GM12891 (cell line): ENCODE measurements at regions not wholly inside any gene's neighbourhood (a gene's known extent, or its start where the extent isn't known, plus 50 kb on each side); places are given as distances from the start of the nearest gene placed in this dataset.

ENCODE experiments used
- POLR2A ChIP-seq: IDR thresholded peaks from 2 replicates; pipeline ENCODE4 v1.6.1; 2011; ENCODE audit warnings: low read depth, low read length, control low read depth
- POLR2AphosphoS5 ChIP-seq: IDR thresholded peaks from 2 replicates; pipeline ENCODE4 v1.6.1; 2011; ENCODE audit warnings: low read depth, low read length, control low read depth
- SPI1 ChIP-seq: IDR thresholded peaks from 2 replicates; pipeline ENCODE4 v1.6.1; 2011; ENCODE audit warnings: low read depth, low read length, control low read depth

DNA sequence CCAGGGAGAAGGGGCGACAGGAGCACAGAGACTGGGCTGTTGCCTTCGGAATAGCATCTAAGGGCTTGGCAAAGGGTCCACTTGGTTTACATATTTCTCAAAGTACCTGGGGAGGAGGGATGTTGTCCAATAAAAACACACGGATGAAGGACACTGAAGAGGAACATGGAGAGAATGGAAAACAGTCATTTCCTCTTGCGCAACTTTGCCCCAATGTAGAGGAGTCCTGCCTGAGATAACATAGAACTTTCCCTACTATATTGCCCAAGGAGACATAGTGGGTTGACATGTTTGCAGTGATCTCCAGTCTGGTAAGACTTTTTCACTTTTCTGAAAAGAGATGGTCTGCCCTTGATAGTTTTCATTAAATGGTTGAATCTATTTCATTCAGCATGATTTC lies 468.8 kb upstream of the SUCLG2 start:
- no peak for TF ChIP-seq POLR2AphosphoS5
- no peak for TF ChIP-seq SPI1
- no peak for TF ChIP-seq POLR2A
